Endothelial cell of umbilical vein (primary cell): ENCODE measurements at regions not wholly inside any gene's neighbourhood (a gene's known extent, or its start where the extent isn't known, plus 50 kb on each side); places are given as distances from the start of the nearest gene placed in this dataset.
"Not testable (repeated sequence)": the region's sequence is repeated elsewhere in the genome, so short reads cannot be mapped to it uniquely, and the experiment has no call there.

Experiments used
- BruUV-seq: library from RNA; stranded (reverse); fragments of 400-500 nt; replicated peaks from 2 replicates; lab custom pipeline; 2021; lab: Mats Ljungman, UMichigan
- CTCF ChIA-PET: fragments of 300-600, 350-600 bp; sonication (Branson Sonifier 250); formaldehyde crosslinking; loops from one replicate; lab custom pipeline; 2021; ENCODE audit warnings: antibody characterized with exemption, inconsistent platforms; lab: Charles Lee
- POLR2A ChIA-PET: fragments of 300-600, 350-600 bp; sonication (Branson Sonifier 250); formaldehyde crosslinking; loops from one replicate; lab custom pipeline; 2021; ENCODE audit warnings: antibody characterized with exemption, inconsistent platforms; lab: Charles Lee
- DNase-seq: peaks from one replicate; pipeline ENCODE4 v3.0.0-alpha.2; 2011; ENCODE audit warnings: low read depth, low spot score
- FAIRE-seq: peaks from 2 replicates; lab custom pipeline; 2011; peaks lifted over from hg19 to GRCh38; lab: Jason Lieb, UNC
- H2AFZ ChIP-seq: 2 replicates; pipeline ENCODE4 v1.6.0; 2012; ENCODE audit warnings: low read depth, low read length, control low read depth, inconsistent platforms
- H3K27ac ChIP-seq: 2 replicates; pipeline ENCODE4 v1.5.1; 2011; ENCODE audit warnings: low read depth, mild to moderate bottlenecking, control low read depth, low read length, moderate library complexity; ENCODE audit not compliant: insufficient read depth
- H3K27me3 ChIP-seq, 2 experiments: 2 replicates each; pipeline versions ENCODE4 v1.6.0 to v1.6.1; 2011; ENCODE audit warnings: low read length in 2 of 2, mixed read lengths in 1 of 2; ENCODE audit not compliant: control insufficient read depth in 2 of 2, insufficient read depth in 2 of 2
- H3K36me3 ChIP-seq, 2 experiments: 2 replicates in 1 of 2; 3 replicates in 1 of 2; pipeline ENCODE4 v1.5.1; 2011; ENCODE audit warnings: low read length in 2 of 2, mild to moderate bottlenecking in 1 of 2, moderate library complexity in 1 of 2; ENCODE audit not compliant: control insufficient read depth in 2 of 2, insufficient read depth in 2 of 2; ENCODE audit errors: extremely low read depth in 1 of 2
- H3K4me1 ChIP-seq: 3 replicates; pipeline ENCODE4 v1.5.1; 2011; ENCODE audit warnings: mild to moderate bottlenecking, low read length; ENCODE audit not compliant: control insufficient read depth, insufficient read depth; ENCODE audit errors: extremely low read depth
- H3K4me2 ChIP-seq: 2 replicates; pipeline ENCODE4 v1.6.1; 2011; ENCODE audit warnings: low read length, control low read depth, mixed read lengths; ENCODE audit not compliant: insufficient read depth
- H3K4me3 ChIP-seq, 3 experiments: fragments of 200-600 bp in 1 of 3; sonication (generic), shearing (Covaris generic) in 1 of 3; replicated peaks in 1 of 3; 2 replicates each; pipeline ENCODE4 v1.5.1; 2011 to 2016; ENCODE audit warnings: control low read depth in 3 of 3, low read length in 3 of 3, mild to moderate bottlenecking in 2 of 3, inconsistent platforms in 1 of 3, low read depth in 1 of 3, moderate library complexity in 1 of 3; ENCODE audit not compliant: insufficient read depth in 1 of 3
- H3K79me2 ChIP-seq: 2 replicates; pipeline ENCODE4 v1.6.0; 2012; ENCODE audit warnings: low read length, inconsistent platforms; ENCODE audit not compliant: control insufficient read depth, insufficient read depth
- H3K9ac ChIP-seq: replicated peaks from 2 replicates; pipeline ENCODE3; 2011; ENCODE audit warnings: low read length, control low read depth; ENCODE audit not compliant: insufficient read depth; ENCODE audit errors: extremely low read depth
- H3K9me1 ChIP-seq: replicated peaks from 3 replicates; pipeline ENCODE4 v1.6.0; 2011; ENCODE audit warnings: mild to moderate bottlenecking, low read length; ENCODE audit not compliant: control insufficient read depth, insufficient read depth; ENCODE audit errors: extremely low read depth
- H3K9me3 ChIP-seq: replicated peaks from 2 replicates; pipeline ENCODE4 v1.5.1; 2012; ENCODE audit warnings: low read length, inconsistent platforms; ENCODE audit not compliant: control insufficient read depth, insufficient read depth
- H4K20me1 ChIP-seq: replicated peaks from 2 replicates; pipeline ENCODE3; 2011; ENCODE audit warnings: mild to moderate bottlenecking, low read length; ENCODE audit not compliant: control insufficient read depth, insufficient read depth; ENCODE audit errors: extremely low read depth
- CTCF ChIP-seq, 2 donors: IDR thresholded peaks; 1 replicate in 1 of 2; 2 replicates in 1 of 2; pipeline ENCODE4 v1.5.1; 2011; ENCODE audit warnings: low read length in 2 of 2, mild to moderate bottlenecking in 2 of 2, moderate library complexity in 2 of 2, control low read depth in 1 of 2, inconsistent platforms in 1 of 2, low read depth in 1 of 2; ENCODE audit not compliant: insufficient read depth in 1 of 2; ENCODE audit errors: extremely low read depth in 1 of 2
- EZH2 ChIP-seq: IDR thresholded peaks from 2 replicates; pipeline ENCODE4 v1.6.1; 2012; ENCODE audit warnings: borderline replicate concordance, low read depth, mild to moderate bottlenecking, moderate library complexity, low read length, inconsistent platforms; ENCODE audit not compliant: severe bottlenecking
- FOS ChIP-seq: IDR thresholded peaks from 2 replicates; pipeline ENCODE4 v1.6.1; 2011; ENCODE audit warnings: mild to moderate bottlenecking, low read length, moderate library complexity, borderline replicate concordance; ENCODE audit not compliant: insufficient read depth
- GATA2 ChIP-seq: IDR thresholded peaks from 2 replicates; pipeline ENCODE4 v1.7.0; 2011; ENCODE audit warnings: low read depth, mild to moderate bottlenecking, moderate library complexity, mixed read lengths, low read length; ENCODE audit not compliant: insufficient read length, insufficient read depth
- JUN ChIP-seq: IDR thresholded peaks from 2 replicates; pipeline ENCODE4 v1.6.1; 2011; ENCODE audit warnings: borderline replicate concordance, low read depth; ENCODE audit not compliant: insufficient read length, insufficient read depth
- MAX ChIP-seq: IDR thresholded peaks from 2 replicates; pipeline ENCODE4 v1.6.1; 2011; ENCODE audit not compliant: insufficient read depth, insufficient read length
- MYC ChIP-seq: IDR thresholded peaks from one replicate; pipeline ENCODE4 v1.6.1; 2011; ENCODE audit warnings: mild to moderate bottlenecking, low read depth, low read length
- POLR2A ChIP-seq: IDR thresholded peaks from 2 replicates; pipeline ENCODE4 v1.6.1; 2012; ENCODE audit warnings: low read depth, mild to moderate bottlenecking, control low read depth, low read length
- POLR2AphosphoS5 ChIP-seq: IDR thresholded peaks from 2 replicates; pipeline ENCODE4 v1.6.1; 2012; ENCODE audit warnings: low read depth, mild to moderate bottlenecking, control low read depth, low read length, moderate library complexity; ENCODE audit not compliant: insufficient read depth
- dilution Hi-C: fragments of 300-500 bp; cut with MboI; formaldehyde crosslinking; loops from one replicate; pipeline ENCODE4 v1.15.0; 2019; ENCODE audit warnings: low sequenced_read_pairs; ENCODE audit not compliant: extremely low pct_ligation_motif_present
- intact Hi-C: fragments of 100-400 bp; cut with micrococcal nuclease; formaldehyde crosslinking; loops from one replicate; pipeline ENCODE4 v1.10.0; 2022

DNA sequence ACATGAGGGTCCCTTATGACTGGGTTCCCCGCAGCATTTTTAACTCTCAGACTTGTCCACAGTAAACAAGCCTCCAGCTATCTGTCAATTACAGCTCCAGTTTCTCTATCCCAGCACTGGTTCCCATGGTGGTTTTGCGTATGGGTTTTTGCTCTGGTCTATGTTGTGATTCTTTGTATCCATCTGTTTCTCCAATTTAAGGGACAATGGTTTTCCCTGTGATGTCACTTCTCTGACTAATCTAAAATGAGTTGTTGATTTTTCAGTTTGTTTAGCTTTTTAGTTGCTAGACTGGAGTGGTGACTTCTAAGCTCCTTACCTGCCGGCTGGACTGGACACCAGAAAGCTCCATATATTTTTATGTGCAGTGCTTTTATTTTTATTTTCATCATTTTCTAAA is 303.7 kb downstream of the INHBA start:
- no peaks in the 10 kb centered on the region for H3K9me1 ChIP-seq
- H3K79me2 ChIP-seq, result no peaks in the 10 kb centered on the region
- H4K20me1 ChIP-seq, result no peaks in the 10 kb centered on the region
- TF ChIP-seq FOS, result no peak
- no peak for TF ChIP-seq POLR2A
- no peak for TF ChIP-seq MAX
- no peak for TF ChIP-seq GATA2
- TF ChIP-seq MYC, result no peak
- BruUV-seq, result no TSS peak
- ChIA-PET CTCF (interaction anchor here (0.8 kb wide), 1 partner anchor 396 kb away, joined by 3 read pairs; no protein-coding TSS in a partner anchor), POLR2A (no interaction called here)
- H3K36me3 ChIP-seq, result no peaks in the 10 kb centered on the region
- H2AFZ ChIP-seq, result no peak overlapping the region
- H3K4me3 ChIP-seq, result no peak overlapping the region
- no peaks in the 10 kb centered on the region for H3K27me3 ChIP-seq
- DNase-seq (no peak), FAIRE-seq (no peak)
- H3K4me1 ChIP-seq, result no peaks in the 10 kb centered on the region
- intact Hi-C loops (loop anchor here (10.0 kb wide), 1 partner anchor 296 kb away; no protein-coding TSS in a partner anchor), dilution Hi-C loops (no loop called here)
- H3K4me2 ChIP-seq, result no peak overlapping the region
- H3K9ac ChIP-seq, result no peak overlapping the region
- H3K9me3 ChIP-seq, result no peaks in the 10 kb centered on the region
- H3K27ac ChIP-seq, result no peak overlapping the region

DNA sequence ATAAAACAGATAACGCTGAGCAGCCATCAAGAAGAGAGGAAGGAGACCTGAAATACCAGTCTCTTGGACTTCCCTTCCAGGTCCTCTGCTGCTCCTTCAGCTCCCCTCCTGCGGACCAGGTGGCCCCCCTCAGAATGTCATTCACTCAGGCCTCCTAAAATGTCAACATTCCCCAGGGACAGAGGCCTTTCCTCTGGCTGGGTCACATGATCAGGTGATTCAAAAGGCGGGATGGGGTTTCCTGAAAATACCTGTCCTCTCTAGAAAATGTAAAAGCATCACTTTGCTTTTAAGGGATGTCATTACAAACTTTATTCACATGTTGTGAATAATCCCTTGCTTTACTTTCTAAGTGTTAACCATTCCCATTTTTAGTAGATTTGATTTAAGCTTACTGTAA is 311.1 kb downstream of the INHBA start:
- H3K9me3 ChIP-seq, result no peaks in the 10 kb centered on the region
- no peak overlapping the region for H3K4me3 ChIP-seq
- no peak overlapping the region for H3K27ac ChIP-seq
- H3K9ac ChIP-seq, result no peak overlapping the region
- ChIA-PET CTCF (interaction anchor here (0.8 to 1.3 kb wide), 3 partner anchors 10 to 18 kb away, joined by 3 read pairs; no protein-coding TSS in a partner anchor), POLR2A (no interaction called here)
- no TSS peak for BruUV-seq
- intact Hi-C loops, result loop anchor here (10.0 kb wide), 1 partner anchor 303 kb away; no protein-coding TSS in a partner anchor
- H3K27me3 ChIP-seq, result no peaks in the 10 kb centered on the region
- FAIRE-seq, result no peak
- no peaks in the 10 kb centered on the region for H3K79me2 ChIP-seq
- H3K4me1 ChIP-seq, result peaks cover 3% of the 10 kb centered on the region
- dilution Hi-C loops, result no loop called here
- DNase-seq, result no peak
- H3K9me1 ChIP-seq, result no peaks in the 10 kb centered on the region
- H2AFZ ChIP-seq, result no peak overlapping the region
- no peaks in the 10 kb centered on the region for H3K36me3 ChIP-seq
- no peak overlapping the region for H3K4me2 ChIP-seq
- TF ChIP-seq GATA2 (no peak), POLR2AphosphoS5 (no peak), FOS (no peak), JUN (no peak), CTCF (IDR thresholded peaks at IDR 0.05; ENCODE audit: extremely low read depth in 1 of 2, insufficient read depth in 1 of 2, low read depth in 1 of 2, low read length in 2 of 2) (no peak), MYC (no peak), POLR2A (no peak), MAX (no peak), EZH2 (no peak)
- no peaks in the 10 kb centered on the region for H4K20me1 ChIP-seq

GRCh38 chr7:41388933-41389332 is 314.0 kb downstream of the INHBA start:
- H2AFZ ChIP-seq, H3K9me1 ChIP-seq, H3K36me3 ChIP-seq, CTCF ChIA-PET, H3K27ac ChIP-seq, intact Hi-C loops, dilution Hi-C loops, H3K4me1 ChIP-seq, H3K4me2 ChIP-seq, H3K9ac ChIP-seq, FAIRE-seq, H3K27me3 ChIP-seq, BruUV-seq, H3K9me3 ChIP-seq, H3K79me2 ChIP-seq, POLR2A ChIA-PET, H4K20me1 ChIP-seq, DNase-seq, H3K4me3 ChIP-seq: not testable (repeated sequence)
